Neuronal stem cell (in vitro differentiated cells): ENCODE measurements at regions not wholly inside any gene's neighbourhood (a gene's known extent, or its start where the extent isn't known, plus 50 kb on each side); places are given as distances from the start of the nearest gene placed in this dataset.
"Not testable (repeated sequence)": the region's sequence is repeated elsewhere in the genome, so short reads cannot be mapped to it uniquely, and the experiment has no call there.

Experiments
- DNase-seq: peaks from one replicate; pipeline ENCODE4 v3.0.0-alpha.2; 2013; ENCODE audit warnings: low spot score
- H2AFZ ChIP-seq: one replicate; pipeline ENCODE4 v1.6.1; 2013; ENCODE audit warnings: mild to moderate bottlenecking, low read length, inconsistent platforms
- H2AK5ac ChIP-seq: 2 replicates; pipeline ENCODE4 v1.6.1; 2013; ENCODE audit warnings: low read depth, mild to moderate bottlenecking, inconsistent platforms, low read length, moderate library complexity, mixed read lengths
- H2BK120ac ChIP-seq: 2 replicates; pipeline ENCODE4 v1.6.1; 2013; ENCODE audit warnings: low read depth, mild to moderate bottlenecking, inconsistent platforms, low read length, moderate library complexity, mixed read lengths
- H2BK12ac ChIP-seq: one replicate; pipeline ENCODE4 v1.6.1; 2013; ENCODE audit warnings: low read length, inconsistent platforms
- H2BK15ac ChIP-seq: 2 replicates; pipeline ENCODE4 v1.6.1; 2013; ENCODE audit warnings: mild to moderate bottlenecking, low read length, inconsistent platforms, mixed read lengths
- H2BK5ac ChIP-seq: one replicate; pipeline ENCODE4 v1.6.1; 2013; ENCODE audit warnings: inconsistent platforms, mild to moderate bottlenecking, low read length, moderate library complexity
- H3K14ac ChIP-seq: one replicate; pipeline ENCODE4 v1.6.1; 2013; ENCODE audit warnings: low read length, inconsistent platforms
- H3K18ac ChIP-seq: 2 replicates; pipeline ENCODE4 v1.6.1; 2013; ENCODE audit warnings: low read length, inconsistent platforms
- H3K23ac ChIP-seq: 2 replicates; pipeline ENCODE4 v1.6.1; 2013; ENCODE audit warnings: low read depth, mild to moderate bottlenecking, mixed read lengths, low read length, inconsistent platforms; ENCODE audit not compliant: poor library complexity
- H3K27ac ChIP-seq: replicated peaks from 3 replicates; pipeline ENCODE4 v1.5.1; 2013; ENCODE audit warnings: low read length, inconsistent platforms
- H3K27me3 ChIP-seq, 3 experiments: 2 replicates each; pipeline ENCODE4 v1.6.1; 2013; ENCODE audit warnings: low read length in 3 of 3, mild to moderate bottlenecking in 2 of 3, inconsistent platforms in 1 of 3, low read depth in 1 of 3, mixed read lengths in 1 of 3, moderate library complexity in 1 of 3; ENCODE audit not compliant: control insufficient read depth in 3 of 3, insufficient read depth in 3 of 3
- H3K36me3 ChIP-seq, 2 donors: replicated peaks in 1 of 2; 2 replicates each; pipeline ENCODE4 v1.6.1; 2013; ENCODE audit warnings: low read length in 2 of 2; ENCODE audit not compliant: control insufficient read depth in 2 of 2, insufficient read depth in 2 of 2
- H3K4ac ChIP-seq: 2 replicates; pipeline ENCODE4 v1.6.1; 2013; ENCODE audit warnings: inconsistent platforms, mild to moderate bottlenecking, low read length, moderate library complexity
- H3K4me1 ChIP-seq, 2 donors: 1 replicate in 1 of 2; 2 replicates in 1 of 2; pipeline ENCODE4 v1.6.1; 2013; ENCODE audit warnings: low read length in 2 of 2, low read depth in 1 of 2; ENCODE audit not compliant: control insufficient read depth in 2 of 2, insufficient read depth in 1 of 2
- H3K4me2 ChIP-seq: one replicate; pipeline ENCODE4 v1.6.1; 2013; ENCODE audit warnings: mild to moderate bottlenecking, low read length, inconsistent platforms; ENCODE audit not compliant: insufficient read depth, poor library complexity, severe bottlenecking
- H3K4me3 ChIP-seq, 2 donors: 2 replicates each; pipeline ENCODE4 v1.5.1; 2013; ENCODE audit warnings: low read length in 2 of 2, mild to moderate bottlenecking in 2 of 2, inconsistent platforms in 1 of 2, moderate library complexity in 1 of 2
- H3K79me1 ChIP-seq: one replicate; pipeline ENCODE4 v1.6.1; 2013; ENCODE audit warnings: low read depth, mild to moderate bottlenecking, inconsistent platforms, low read length, moderate library complexity
- H3K9ac ChIP-seq: one replicate; pipeline ENCODE4 v1.6.1; 2013; ENCODE audit warnings: mild to moderate bottlenecking, low read depth, low read length, inconsistent platforms; ENCODE audit not compliant: poor library complexity
- H3K9me3 ChIP-seq, 2 donors: replicated peaks in 1 of 2; 2 replicates each; pipeline versions ENCODE3 to v1.6.1; 2013; ENCODE audit warnings: low read length in 2 of 2, mild to moderate bottlenecking in 2 of 2, inconsistent platforms in 1 of 2, low read depth in 1 of 2, mixed read lengths in 1 of 2, moderate library complexity in 1 of 2; ENCODE audit not compliant: control insufficient read depth in 2 of 2, insufficient read depth in 1 of 2
- H4K8ac ChIP-seq: one replicate; pipeline ENCODE4 v1.6.1; 2013; ENCODE audit warnings: low read depth, mild to moderate bottlenecking, inconsistent platforms, low read length, moderate library complexity
- H4K91ac ChIP-seq: one replicate; pipeline ENCODE4 v1.6.1; 2013; ENCODE audit warnings: low read length, low read depth, mild to moderate bottlenecking, inconsistent platforms; ENCODE audit not compliant: poor library complexity
- WGBS, 2 donors: extraction: QIAGEN DNeasy Blood & Tissue Kit; methylation state at CpG; one replicate each; pipeline ENCODE4 v1.1.7; 2013; ENCODE audit warnings: missing lambda C conversion rate in 2 of 2, mixed read lengths in 1 of 2; ENCODE audit not compliant: insufficient read length in 2 of 2, insufficient replicate concordance in 1 of 2; ENCODE audit errors: extremely low coverage in 2 of 2; 5-methylcytosine and 5-hydroxymethylcytosine counted together

DNA sequence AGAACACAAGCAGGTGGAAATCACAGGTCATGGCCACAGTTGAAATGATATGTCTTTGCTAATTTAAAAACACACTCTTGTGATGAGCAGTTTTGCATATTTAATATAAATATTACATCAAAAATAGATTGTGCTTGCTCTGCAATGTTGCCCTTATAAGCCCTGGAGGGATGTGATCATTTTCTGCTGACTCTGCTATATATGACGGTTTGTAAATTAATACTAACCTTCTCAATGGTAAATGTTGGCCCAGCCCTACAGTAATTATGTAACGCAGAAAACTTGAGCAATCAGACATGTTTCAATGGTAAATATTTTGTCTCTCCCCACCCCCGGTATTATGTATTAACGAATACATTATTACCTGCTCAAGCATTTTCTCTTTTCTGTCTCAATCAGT is 359.5 kb upstream of the CNTN6 start:
- DNase-seq, result no peak
- Histone ChIP-seq H2BK5ac (no peak overlapping the region), H2AK5ac (no peak overlapping the region), H3K4me1 (no peaks in the 10 kb centered on the region), H3K9me3 (no peaks in the 10 kb centered on the region), H3K14ac (no peak overlapping the region), H2BK120ac (no peak overlapping the region), H3K4me3 (no peak overlapping the region), H3K4ac (no peak overlapping the region), H3K4me2 (no peak overlapping the region), H3K79me1 (no peaks in the 10 kb centered on the region), H3K23ac (no peak overlapping the region), H2AFZ (no peak overlapping the region), H4K8ac (no peak overlapping the region), H3K36me3 (no peaks in the 10 kb centered on the region), H3K27ac (no peak overlapping the region), H3K9ac (no peak overlapping the region), H3K18ac (no peak overlapping the region), H2BK15ac (no peak overlapping the region), H4K91ac (no peak overlapping the region), H3K27me3 (no peaks in the 10 kb centered on the region), H2BK12ac (no peak overlapping the region)
- no CpG with 5 or more reads among the region's 4 CpGs for WGBS, 2 donors

DNA sequence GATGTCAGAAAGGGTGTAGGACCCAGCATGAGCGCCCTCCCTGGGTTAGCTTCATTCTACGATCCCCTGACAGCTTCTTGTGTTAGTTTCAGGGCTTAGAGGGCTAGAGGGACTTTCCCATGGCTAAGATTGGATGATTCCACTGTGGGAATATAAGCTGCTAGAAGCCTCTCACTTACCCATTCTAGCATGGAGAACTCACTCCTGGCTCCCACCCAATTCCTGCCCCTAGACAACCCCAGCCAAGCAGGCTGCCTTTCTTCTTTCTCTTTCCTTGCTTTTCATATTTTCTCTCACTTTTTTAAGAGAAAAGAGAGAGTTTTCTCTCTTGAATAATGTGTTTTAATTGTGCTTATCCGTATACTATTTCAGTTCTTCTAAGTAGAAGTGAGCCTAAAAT is 335.1 kb upstream of the CNTN6 start:
- H2AFZ ChIP-seq, result no peak overlapping the region
- H2BK15ac ChIP-seq, result no peak overlapping the region
- H3K9ac ChIP-seq, result no peak overlapping the region
- no peak overlapping the region for H4K8ac ChIP-seq
- H3K14ac ChIP-seq, result no peak overlapping the region
- H3K18ac ChIP-seq, result no peak overlapping the region
- H2BK12ac ChIP-seq, result no peak overlapping the region
- H3K4me3 ChIP-seq, result no peak overlapping the region
- H3K4me2 ChIP-seq, result no peak overlapping the region
- H3K9me3 ChIP-seq, result no peaks in the 10 kb centered on the region
- no peak for DNase-seq
- H2AK5ac ChIP-seq, result no peak overlapping the region
- no peaks in the 10 kb centered on the region for H3K4me1 ChIP-seq
- H2BK5ac ChIP-seq, result no peak overlapping the region
- H2BK120ac ChIP-seq, result no peak overlapping the region
- no peak overlapping the region for H3K4ac ChIP-seq
- WGBS, 2 donors, result no CpG with 5 or more reads among the region's 3 CpGs
- no peak overlapping the region for H4K91ac ChIP-seq
- no peaks in the 10 kb centered on the region for H3K79me1 ChIP-seq
- peaks cover 0 to 2% (median 0%) of the 10 kb centered on the region in 3 experiments for H3K27me3 ChIP-seq
- no peaks in the 10 kb centered on the region for H3K36me3 ChIP-seq
- no peak overlapping the region for H3K23ac ChIP-seq
- H3K27ac ChIP-seq, result no peak overlapping the region

DNA sequence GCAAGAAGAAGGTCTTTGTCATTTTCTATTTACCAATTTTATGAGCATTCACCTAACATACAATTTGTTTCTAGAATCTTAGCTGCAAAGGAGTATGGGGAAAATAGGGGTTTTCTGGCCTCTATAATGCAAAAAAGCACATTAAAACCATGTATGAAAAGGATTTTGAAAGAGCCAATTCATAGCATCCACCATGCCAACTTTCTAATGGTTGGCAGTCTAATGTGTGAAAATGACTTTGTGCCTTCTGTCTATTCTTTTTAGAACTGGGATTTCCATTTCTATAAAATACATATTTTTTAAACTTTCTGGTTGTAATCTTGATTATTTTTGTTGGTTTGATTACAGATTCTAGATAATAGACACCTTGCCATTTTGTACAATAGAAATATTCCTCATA is 333.7 kb upstream of the CNTN6 start:
- no peak overlapping the region for H3K18ac ChIP-seq
- no peak overlapping the region for H3K14ac ChIP-seq
- H2BK5ac ChIP-seq, result no peak overlapping the region
- H3K9ac ChIP-seq, result no peak overlapping the region
- H3K9me3 ChIP-seq, result no peaks in the 10 kb centered on the region
- no peaks in the 10 kb centered on the region for H3K4me1 ChIP-seq
- H3K27me3 ChIP-seq, result peaks cover 0 to 2% (median 0%) of the 10 kb centered on the region in 3 experiments
- H3K27ac ChIP-seq, result no peak overlapping the region
- no peak overlapping the region for H4K8ac ChIP-seq
- DNase-seq, result no peak
- no peak overlapping the region for H2AFZ ChIP-seq
- H2AK5ac ChIP-seq, result no peak overlapping the region
- H3K79me1 ChIP-seq, result no peaks in the 10 kb centered on the region
- H2BK12ac ChIP-seq, result no peak overlapping the region
- no peak overlapping the region for H2BK120ac ChIP-seq
- H3K23ac ChIP-seq, result no peak overlapping the region
- H3K4me2 ChIP-seq, result no peak overlapping the region
- H3K36me3 ChIP-seq, result no peaks in the 10 kb centered on the region
- H4K91ac ChIP-seq, result no peak overlapping the region
- no peak overlapping the region for H3K4ac ChIP-seq
- no peak overlapping the region for H2BK15ac ChIP-seq
- H3K4me3 ChIP-seq, result no peak overlapping the region

DNA sequence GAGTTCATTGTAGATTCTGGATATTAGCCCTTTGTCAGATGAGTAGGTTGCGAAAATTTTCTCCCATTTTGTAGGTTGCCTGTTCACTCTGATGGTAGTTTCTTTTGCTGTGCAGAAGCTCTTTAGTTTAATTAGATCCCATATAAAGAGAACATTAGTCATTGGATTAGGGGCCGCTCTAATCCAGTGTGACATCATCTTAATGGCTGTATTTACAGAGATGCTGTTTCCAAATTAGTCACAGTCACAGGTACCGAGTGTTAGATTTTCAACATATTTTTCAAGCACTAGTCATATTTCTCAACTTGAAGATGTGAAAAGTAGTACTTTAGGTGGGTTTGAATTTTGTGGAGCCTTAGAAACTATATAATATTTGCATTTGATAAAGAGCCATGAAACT is 319.4 kb upstream of the CNTN6 start:
- H3K4me2 ChIP-seq, H3K23ac ChIP-seq, H4K8ac ChIP-seq, H2AK5ac ChIP-seq, H3K4ac ChIP-seq, DNase-seq, H2BK12ac ChIP-seq, H2BK15ac ChIP-seq, H4K91ac ChIP-seq, H3K79me1 ChIP-seq, H3K27me3 ChIP-seq, H2BK5ac ChIP-seq, H3K4me1 ChIP-seq, H2AFZ ChIP-seq, H3K9me3 ChIP-seq, H3K36me3 ChIP-seq, H3K4me3 ChIP-seq, H3K14ac ChIP-seq, H3K9ac ChIP-seq, H3K18ac ChIP-seq, H3K27ac ChIP-seq, H2BK120ac ChIP-seq: not testable (repeated sequence)
- WGBS, 2 donors, result no CpG with 5 or more reads among the region's 3 CpGs
